Peyer's patch (tissue), 4 donors: ENCODE measurements at regions not wholly inside any gene's neighbourhood (a gene's known extent, or its start where the extent isn't known, plus 50 kb on each side); places are given as distances from the start of the nearest gene placed in this dataset.
"Not testable (repeated sequence)": the region's sequence is repeated elsewhere in the genome, so short reads cannot be mapped to it uniquely, and the experiment has no call there.

ENCODE experiments used
- DNase-seq, 3 donors: peaks; one replicate each; pipeline ENCODE4 v3.0.0-alpha.2; 2017 to 2019
- H3K27ac ChIP-seq, 4 donors: fragments of 200-600 bp; sonication (generic); one replicate each; pipeline ENCODE4 v1.5.1; 2016 to 2019
- H3K27me3 ChIP-seq, 2 donors: fragments of 200-600 bp; sonication (generic); one replicate each; pipeline ENCODE4 v1.5.1; 2019
- H3K36me3 ChIP-seq, 3 donors: fragments of 200-600 bp; sonication (generic); one replicate each; pipeline ENCODE4 v1.5.1; 2016 to 2019
- H3K4me1 ChIP-seq, 4 donors: fragments of 200-600 bp; sonication (generic); one replicate each; pipeline ENCODE4 v1.5.1; 2016 to 2019
- H3K4me3 ChIP-seq, 4 donors: fragments of 200-600 bp; sonication (generic); 1 replicate in 3 of 4; 2 replicates in 1 of 4; pipeline ENCODE4 v1.5.1; 2016 to 2019; ENCODE audit warnings: mild to moderate bottlenecking in 1 of 4
- H3K9me3 ChIP-seq, 4 donors: fragments of 200-600 bp; sonication (generic); one replicate each; pipeline ENCODE4 v1.5.1; 2016 to 2019; ENCODE audit warnings: mild to moderate bottlenecking in 1 of 4
- CTCF ChIP-seq, 6 experiments: fragments of 450-650 bp in 4 of 6; fragments of 200-600 bp in 2 of 6; sonication (generic) in 1 of 6; IDR thresholded peaks; one replicate each; pipeline ENCODE4 v1.5.1; 2017 to 2019; ENCODE audit warnings: antibody characterized with exemption in 6 of 6, mild to moderate bottlenecking in 3 of 6, moderate library complexity in 1 of 6
- POLR2A ChIP-seq, 2 donors: fragments of 450-650 bp; IDR thresholded peaks; one replicate each; pipeline ENCODE4 v1.5.1; 2017; ENCODE audit warnings: antibody characterized with exemption in 2 of 2, mild to moderate bottlenecking in 2 of 2, moderate library complexity in 2 of 2

- not testable (repeated sequence) for H3K36me3 ChIP-seq, DNase-seq, H3K27me3 ChIP-seq, H3K4me3 ChIP-seq, H3K4me1 ChIP-seq, H3K9me3 ChIP-seq, H3K27ac ChIP-seq
Measured at GRCh38 chr2:187610450-187610849, 56.2 kb upstream of the TFPI start.

- Histone ChIP-seq H3K4me3 (no peak overlapping the region), H3K36me3 (no peaks in the 10 kb centered on the region), H3K9me3 (no peaks in the 10 kb centered on the region), H3K27ac (no peak overlapping the region), H3K27me3 (no peaks in the 10 kb centered on the region), H3K4me1 (no peaks in the 10 kb centered on the region)
- DNase-seq, result no peak
- TF ChIP-seq CTCF (IDR thresholded peaks at IDR 0.05) (no peak), POLR2A (IDR thresholded peaks at IDR 0.05) (no peak)
Measured at GRCh38 chr2:187612857-187613256, 58.6 kb upstream of the TFPI start.

GRCh38 chr2:187614756-187615155, 60.5 kb upstream of the TFPI start:
- no peaks in the 10 kb centered on the region for H3K36me3 ChIP-seq
- no peaks in the 10 kb centered on the region for H3K27me3 ChIP-seq
- DNase-seq, result no peak
- no peak overlapping the region for H3K27ac ChIP-seq
- no peaks in the 10 kb centered on the region for H3K9me3 ChIP-seq
- no peaks in the 10 kb centered on the region for H3K4me1 ChIP-seq
- no peak overlapping the region for H3K4me3 ChIP-seq
- TF ChIP-seq POLR2A (IDR thresholded peaks at IDR 0.05), result no peak
- TF ChIP-seq CTCF (IDR thresholded peaks at IDR 0.05), result no peak

GRCh38 chr2:187615364-187615763, 61.1 kb upstream of the TFPI start:
- H3K27me3 ChIP-seq, result no peaks in the 10 kb centered on the region
- TF ChIP-seq POLR2A (IDR thresholded peaks at IDR 0.05), result no peak
- TF ChIP-seq CTCF (IDR thresholded peaks at IDR 0.05), result no peak
- no peak overlapping the region for H3K27ac ChIP-seq
- no peaks in the 10 kb centered on the region for H3K4me1 ChIP-seq
- no peaks in the 10 kb centered on the region for H3K9me3 ChIP-seq
- H3K4me3 ChIP-seq, result no peak overlapping the region
- H3K36me3 ChIP-seq, result no peaks in the 10 kb centered on the region
- no peak for DNase-seq

- H3K27me3 ChIP-seq, result no peaks in the 10 kb centered on the region
- H3K36me3 ChIP-seq, result no peaks in the 10 kb centered on the region
- H3K4me3 ChIP-seq, result no peak overlapping the region
- no peaks in the 10 kb centered on the region for H3K9me3 ChIP-seq
- no peaks in the 10 kb centered on the region for H3K4me1 ChIP-seq
- no peak for DNase-seq
- TF ChIP-seq CTCF (IDR thresholded peaks at IDR 0.05) (no peak), POLR2A (IDR thresholded peaks at IDR 0.05) (no peak)
- no peak overlapping the region for H3K27ac ChIP-seq
Measured at GRCh38 chr2:187615902-187616301, 61.7 kb upstream of the TFPI start.

GRCh38 chr2:187617120-187617519, 62.9 kb upstream of the TFPI start:
- H3K4me3 ChIP-seq, result no peak overlapping the region
- no peak for DNase-seq
- H3K4me1 ChIP-seq, result no peaks in the 10 kb centered on the region
- no peaks in the 10 kb centered on the region for H3K9me3 ChIP-seq
- no peak overlapping the region for H3K27ac ChIP-seq
- H3K36me3 ChIP-seq, result no peaks in the 10 kb centered on the region
- H3K27me3 ChIP-seq, result no peaks in the 10 kb centered on the region
- TF ChIP-seq CTCF (IDR thresholded peaks at IDR 0.05), result no peak
- no peak for TF ChIP-seq POLR2A (IDR thresholded peaks at IDR 0.05)
